NCI-H524 (cell line): ENCODE measurements at regions not wholly inside any gene's neighbourhood (a gene's known extent, or its start where the extent isn't known, plus 50 kb on each side); places are given as distances from the start of the nearest gene placed in this dataset.
"Not testable (repeated sequence)": the region's sequence is repeated elsewhere in the genome, so short reads cannot be mapped to it uniquely, and the experiment has no call there.

Source experiments
- DNase-seq, 2 experiments: peaks; one replicate each; lab custom pipeline; 2025; lab: John Stamatoyannopoulos, UW

GRCh38 chr6:19549109-19549508, 288.1 kb upstream of the ID4 start:
- peak in 1 of 2 experiments; percentile 55 for DNase-seq

DNA sequence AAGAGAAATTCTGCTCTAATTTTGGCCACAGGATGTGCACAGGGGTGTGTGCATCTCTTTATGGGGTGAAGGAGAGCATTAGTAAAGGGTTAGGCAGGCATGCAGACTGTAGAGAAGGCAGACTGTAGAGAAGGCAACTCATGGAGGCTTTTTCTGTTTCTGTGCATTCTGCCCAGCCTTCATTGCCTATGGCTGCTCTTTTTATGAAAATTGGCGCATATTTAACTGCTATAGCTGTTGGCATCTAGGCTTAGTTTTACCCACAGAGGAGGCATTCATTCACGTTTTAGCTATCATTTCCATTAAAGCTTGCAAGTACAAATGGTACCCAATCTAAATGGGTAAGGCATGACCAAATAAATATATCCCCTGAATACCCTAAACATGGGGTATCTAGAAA, 286.8 kb upstream of the ID4 start:
- DNase-seq, result no peak

DNA sequence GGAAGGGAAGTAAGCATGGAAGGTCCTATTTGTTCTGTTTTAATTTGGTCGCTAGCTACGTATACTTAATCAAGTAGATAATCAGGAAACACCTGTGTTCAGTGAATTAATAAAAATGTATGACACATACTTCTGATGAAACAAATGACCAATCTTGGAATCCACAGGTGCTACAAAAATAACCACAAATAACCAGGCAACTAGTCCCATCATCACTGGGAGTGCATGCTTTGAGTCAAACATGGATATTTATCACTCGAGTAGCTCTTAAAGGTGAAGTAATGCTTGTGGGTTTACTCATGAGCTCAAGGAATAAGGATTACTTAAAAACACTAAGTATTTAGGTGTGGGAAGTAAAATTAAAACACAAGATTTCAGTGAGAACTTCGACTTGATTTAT, 285.6 kb upstream of the ID4 start:
- DNase-seq, result no peak

GRCh38 chr6:19552076-19552475, 285.1 kb upstream of the ID4 start:
- no peak for DNase-seq

DNA sequence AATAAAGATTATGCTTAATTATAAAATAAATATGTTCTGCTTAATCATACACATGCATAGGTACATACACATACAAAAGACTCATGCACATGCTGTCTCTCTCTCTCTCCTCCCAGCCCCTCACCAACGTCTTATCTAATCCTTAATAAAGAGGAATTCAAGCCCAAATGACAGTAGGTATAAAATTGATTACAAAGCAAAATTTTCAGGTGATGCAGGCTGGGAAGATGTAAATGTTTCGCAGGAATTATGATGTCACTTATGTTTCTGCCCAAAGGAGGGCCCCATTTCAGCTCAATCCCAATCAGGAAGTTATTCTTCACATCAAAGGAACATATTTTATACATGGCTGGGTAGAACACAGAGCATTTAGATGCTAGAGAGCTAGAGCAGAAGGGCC, 284.6 kb upstream of the ID4 start:
- no peak for DNase-seq

DNA sequence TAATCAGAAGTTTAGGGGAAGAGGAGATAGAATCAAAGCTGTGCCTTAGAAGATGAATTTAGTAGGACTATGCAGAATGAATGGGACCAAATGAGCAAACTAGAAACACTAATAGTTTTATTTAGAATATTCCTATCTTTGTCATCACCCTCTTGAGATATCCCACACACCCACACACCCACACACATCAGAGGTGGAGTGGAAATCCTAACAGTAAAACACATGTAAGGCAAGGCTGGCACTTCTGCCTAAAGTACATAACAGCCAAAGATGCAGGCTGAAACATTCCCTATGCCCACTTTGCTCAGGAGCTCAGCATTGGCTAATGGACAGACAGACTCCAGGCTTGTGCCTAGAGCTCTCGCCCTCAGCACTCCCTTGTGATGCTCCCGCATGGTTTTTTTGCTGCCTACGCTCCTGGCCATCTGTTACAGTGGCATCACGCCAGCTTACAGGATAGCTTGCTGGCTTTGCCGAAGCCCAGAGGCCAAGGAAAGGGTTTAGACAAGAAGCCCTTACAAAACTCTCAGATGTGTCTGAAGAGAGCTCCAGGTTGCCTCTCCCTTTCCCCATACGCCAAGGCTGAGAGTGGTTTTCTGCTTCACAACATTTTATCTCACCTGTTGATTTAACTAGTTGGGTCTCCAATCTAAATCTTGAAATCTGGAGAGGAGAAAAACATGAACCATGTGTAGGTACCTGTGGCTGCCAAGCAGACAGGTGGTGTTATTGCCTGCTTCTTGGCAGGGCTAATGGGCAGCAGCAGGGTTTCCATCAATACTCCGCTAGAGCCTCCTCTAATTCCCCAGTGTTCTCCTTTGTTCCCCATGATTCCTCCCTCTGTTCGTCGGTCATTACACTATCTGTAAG, 282.6 kb upstream of the ID4 start:
- peak; percentile 97 to 99 for DNase-seq

DNA sequence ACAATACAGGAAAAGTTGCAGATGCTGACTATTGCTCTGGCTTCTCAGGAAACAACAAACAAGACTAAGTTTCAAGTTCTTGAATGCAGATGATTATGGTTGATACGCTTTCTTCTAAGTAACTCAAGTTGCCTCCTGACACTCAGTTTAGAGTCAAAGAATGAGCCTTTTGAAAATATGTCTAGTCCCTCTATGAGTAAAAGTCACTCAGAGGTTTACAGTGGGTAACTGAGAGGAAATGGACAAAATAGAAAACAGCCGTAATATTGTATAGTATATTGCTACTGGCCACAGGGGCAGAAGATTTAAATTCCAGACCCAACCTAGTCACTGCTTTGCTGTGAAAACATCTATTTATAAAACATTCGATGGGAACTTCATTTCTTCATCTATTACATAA, 280.0 kb upstream of the ID4 start:
- DNase-seq, result no peak

GRCh38 chr6:19558201-19558600, 279.0 kb upstream of the ID4 start:
- no peak for DNase-seq

DNA sequence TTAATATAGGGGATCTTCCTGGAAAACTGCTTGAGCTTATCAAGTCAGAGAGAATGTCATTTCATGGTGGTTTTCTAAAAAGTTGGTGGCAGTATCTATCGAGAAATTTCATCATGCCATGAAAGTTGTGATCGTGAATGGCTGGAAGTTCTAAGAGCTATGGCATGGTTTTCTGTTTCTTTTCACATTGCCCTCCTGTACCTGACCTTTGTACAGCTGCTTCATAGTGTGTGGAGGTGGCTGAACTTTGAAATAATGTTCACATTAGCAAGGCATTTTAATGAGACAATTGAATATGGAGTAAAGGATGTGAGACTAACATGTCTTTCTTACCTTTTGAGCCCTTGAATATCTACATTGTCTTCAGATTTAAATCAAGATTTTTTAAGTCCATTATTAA, 278.2 kb upstream of the ID4 start:
- no peak for DNase-seq

DNA sequence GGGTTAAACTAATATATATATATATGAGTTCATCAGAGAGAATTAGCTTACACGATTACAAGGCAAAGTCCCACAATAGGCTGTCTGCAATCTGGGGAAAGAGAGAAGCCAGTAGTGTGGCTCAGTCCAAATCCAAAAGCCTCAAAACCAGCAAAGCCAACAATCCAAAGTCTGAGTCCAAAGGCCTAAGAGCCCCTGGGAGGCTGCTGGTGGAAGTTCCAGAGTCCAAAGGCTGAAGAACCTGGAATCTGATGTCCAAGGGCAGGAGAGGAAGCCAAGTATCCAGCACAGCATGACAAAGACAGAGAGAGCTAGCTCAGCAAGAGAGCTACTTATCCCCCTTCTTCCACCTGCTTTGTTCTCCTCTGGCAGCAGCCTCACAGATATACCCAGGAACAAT, 274.7 kb upstream of the ID4 start:
- no peak for DNase-seq

- peak in 1 of 2 experiments; percentile 34 for DNase-seq
These were observed 267.6 kb upstream of the ID4 start for GRCh38 chr6:19569563-19569962.

GRCh38 chr6:19571176-19571575, 266.0 kb upstream of the ID4 start:
- peak; percentile 6 to 65 for DNase-seq

DNA sequence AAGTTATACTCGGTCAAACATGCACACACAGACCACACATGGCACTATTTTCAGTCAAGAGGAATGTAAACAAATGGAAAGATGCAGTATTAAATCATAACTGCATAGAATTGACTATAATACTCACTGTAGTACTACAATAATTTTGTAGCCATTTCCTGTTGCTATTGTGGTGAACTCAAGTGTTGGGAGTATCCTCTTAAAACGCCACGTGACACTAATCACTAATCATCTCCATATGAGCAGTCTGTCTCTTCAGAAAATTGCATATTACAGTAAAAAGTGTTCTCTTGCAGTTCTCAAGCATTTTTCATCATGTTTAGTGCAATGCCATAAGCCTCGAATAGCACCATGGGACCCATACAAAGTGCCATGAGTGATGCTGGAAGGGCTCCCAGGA, 258.7 kb upstream of the ID4 start:
- peak; percentile 13 to 47 for DNase-seq

DNA sequence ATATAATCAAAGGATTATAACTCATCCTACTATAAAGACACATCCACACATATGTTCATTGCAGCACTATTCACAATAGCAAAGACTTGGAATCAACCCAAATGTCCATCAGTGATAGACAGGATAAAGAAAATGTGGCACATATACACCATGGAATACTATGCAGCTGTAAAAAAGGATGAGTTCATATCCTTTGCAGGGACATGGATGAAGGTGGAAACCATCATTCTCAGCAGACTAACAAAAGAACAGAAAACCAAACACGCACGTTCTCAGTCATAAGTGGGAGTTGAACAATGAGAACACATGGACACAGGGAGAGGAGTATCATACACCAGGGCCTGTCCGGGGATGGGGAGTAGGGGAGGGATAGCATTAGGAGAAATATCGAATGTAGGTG, 253.0 kb upstream of the ID4 start:
- DNase-seq, result not testable (repeated sequence)

DNA sequence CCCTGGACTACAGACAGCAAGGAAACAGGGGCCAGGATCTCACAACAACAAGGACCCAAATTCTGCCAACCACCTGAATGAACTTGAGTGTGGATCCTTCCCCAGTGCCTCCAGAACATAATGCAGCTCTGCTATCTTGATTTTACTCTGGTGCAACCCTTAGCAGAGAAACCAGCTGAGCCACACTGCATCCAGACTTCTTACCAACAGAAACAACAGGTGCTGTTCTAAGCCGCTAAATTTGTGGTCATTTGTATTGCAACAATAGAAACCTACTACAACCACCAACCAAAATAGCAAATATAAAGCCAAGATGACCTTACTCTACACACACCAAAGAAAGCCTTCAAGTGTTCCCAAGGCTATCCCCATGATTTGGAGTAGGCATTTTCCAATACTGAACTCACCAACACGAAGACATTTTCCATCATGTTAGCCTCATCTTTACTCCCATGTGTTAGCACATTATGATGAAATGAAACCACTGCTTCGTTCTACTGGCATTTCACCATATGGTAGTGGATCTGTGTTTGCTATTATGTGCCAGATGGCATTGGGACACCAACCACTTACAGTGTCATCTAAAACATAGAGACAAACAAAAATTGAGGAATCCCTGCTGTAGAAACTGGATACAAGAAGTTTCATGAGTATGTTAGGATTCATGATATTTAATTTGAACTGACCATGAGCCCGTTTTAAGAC, 249.8 kb upstream of the ID4 start:
- DNase-seq, result peak; percentile 70 to 93

- no peak for DNase-seq
These were observed 246.6 kb upstream of the ID4 start for GRCh38 chr6:19590501-19591131.

DNA sequence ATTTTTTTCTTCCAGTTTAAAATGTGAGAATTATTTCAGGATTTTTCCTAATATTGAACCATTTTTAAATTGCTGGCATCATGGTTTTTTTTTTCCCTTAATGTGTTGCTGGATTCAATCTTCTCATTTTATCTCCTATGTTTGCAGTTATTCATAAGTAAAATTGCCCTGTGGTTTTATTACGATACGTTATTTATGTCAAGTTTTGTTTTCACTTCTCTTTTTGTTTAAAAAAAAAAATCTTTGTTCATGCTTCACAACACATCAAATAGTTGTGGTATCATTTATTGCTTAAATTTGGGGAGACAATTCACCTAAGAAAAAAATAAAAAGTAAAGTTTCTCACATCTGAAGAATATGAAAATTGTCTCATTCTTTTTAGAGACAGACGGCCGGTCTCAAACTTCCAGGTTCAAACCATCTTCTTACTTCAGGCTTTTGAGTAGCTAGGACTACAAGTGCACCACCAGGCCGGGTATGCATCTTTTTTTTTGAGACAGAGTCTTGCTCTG, 239.3 kb upstream of the ID4 start:
- no peak for DNase-seq

GRCh38 chr6:19599796-19600464, 237.2 kb upstream of the ID4 start:
- DNase-seq, result peak in 1 of 2 experiments; percentile 5

GRCh38 chr6:19602434-19603013, 234.6 kb upstream of the ID4 start:
- peak; percentile 3 to 73 for DNase-seq

DNA sequence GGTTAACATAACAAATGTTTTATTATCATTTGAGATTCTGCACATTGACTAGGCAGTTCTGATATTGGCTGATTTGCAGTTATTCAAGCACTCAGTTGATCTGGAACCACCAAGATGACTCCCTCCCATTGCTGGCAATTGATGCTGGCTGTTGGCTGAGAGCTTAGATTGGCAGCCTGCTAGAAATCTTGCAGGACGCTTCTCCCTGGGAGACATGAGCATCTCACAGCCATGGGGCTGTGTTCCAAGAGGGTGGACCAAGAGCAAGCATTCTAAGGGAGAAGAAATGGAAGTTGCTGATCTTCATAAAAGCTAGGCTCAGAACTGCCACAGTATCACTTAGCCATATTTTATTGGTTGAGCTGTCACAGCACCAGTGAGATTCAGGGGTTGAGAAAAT, 233.4 kb upstream of the ID4 start:
- DNase-seq, result no peak

DNA sequence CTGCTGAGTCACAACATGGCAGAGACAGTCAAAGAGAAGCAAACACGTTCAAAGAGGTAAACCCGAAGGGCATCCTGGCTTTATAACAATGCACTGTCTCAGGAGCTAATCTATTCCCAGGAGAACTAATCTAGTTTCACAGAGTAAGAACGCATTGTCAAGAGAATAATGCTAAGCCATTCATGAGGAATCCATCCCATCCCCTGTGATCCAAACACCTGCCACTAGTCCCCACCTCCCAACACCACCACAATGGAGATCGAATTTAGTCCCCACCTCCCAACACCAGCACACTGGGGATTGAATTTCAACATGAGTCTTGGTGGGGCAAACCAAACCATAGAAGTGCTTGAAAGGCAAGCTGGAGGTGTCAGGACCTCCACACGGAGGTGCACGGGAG, 231.5 kb upstream of the ID4 start:
- no peak for DNase-seq

GRCh38 chr6:19608546-19608945, 228.6 kb upstream of the ID4 start:
- DNase-seq, result no peak
